Hypothalamus (tissue), 51 donors: ENCODE measurements at regions not wholly inside any gene's neighbourhood (a gene's known extent, or its start where the extent isn't known, plus 50 kb on each side); places are given as distances from the start of the nearest gene placed in this dataset.
"Not testable (repeated sequence)": the region's sequence is repeated elsewhere in the genome, so short reads cannot be mapped to it uniquely, and the experiment has no call there.

Experiments
- DNase-seq, 51 donors: peaks; one replicate each; lab custom pipeline; 2025; lab: John Stamatoyannopoulos, UW

- DNase-seq, result not testable (repeated sequence)
These were observed 93.4 kb upstream of the DPP6 start for GRCh38 chr7:153958789-153959188.

GRCh38 chr7:153964481-153965112 is 87.6 kb upstream of the DPP6 start:
- DNase-seq, result not testable (repeated sequence)

DNA sequence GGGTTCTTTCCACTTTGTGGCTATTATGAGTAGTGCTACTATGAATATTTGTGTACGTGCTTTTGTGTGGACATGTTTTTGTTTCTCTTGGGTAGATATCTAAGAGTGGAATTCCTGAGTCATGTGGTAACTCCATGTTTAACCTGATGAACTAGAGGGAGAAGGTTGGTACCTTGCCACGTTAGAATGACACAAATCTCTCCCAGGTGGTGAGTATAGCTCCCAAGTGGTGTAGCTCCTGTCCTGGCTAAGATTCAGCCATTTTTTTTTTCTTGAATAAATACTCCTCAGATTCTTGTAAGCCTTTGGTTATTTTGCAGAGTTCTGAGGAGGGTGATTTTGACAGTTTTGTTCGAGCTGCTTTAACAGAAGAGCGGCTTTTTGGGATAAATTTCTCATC is 83.2 kb upstream of the DPP6 start:
- DNase-seq, result not testable (repeated sequence)

GRCh38 chr7:153974603-153975002 is 77.6 kb upstream of the DPP6 start:
- DNase-seq, result peak in 3 of 51 donors; percentile 6 to 24 (median 12)

GRCh38 chr7:153976745-153977144 is 75.5 kb upstream of the DPP6 start:
- not testable (repeated sequence) for DNase-seq

GRCh38 chr7:153983186-153983585 is 69.0 kb upstream of the DPP6 start:
- DNase-seq, result not testable (repeated sequence)

DNA sequence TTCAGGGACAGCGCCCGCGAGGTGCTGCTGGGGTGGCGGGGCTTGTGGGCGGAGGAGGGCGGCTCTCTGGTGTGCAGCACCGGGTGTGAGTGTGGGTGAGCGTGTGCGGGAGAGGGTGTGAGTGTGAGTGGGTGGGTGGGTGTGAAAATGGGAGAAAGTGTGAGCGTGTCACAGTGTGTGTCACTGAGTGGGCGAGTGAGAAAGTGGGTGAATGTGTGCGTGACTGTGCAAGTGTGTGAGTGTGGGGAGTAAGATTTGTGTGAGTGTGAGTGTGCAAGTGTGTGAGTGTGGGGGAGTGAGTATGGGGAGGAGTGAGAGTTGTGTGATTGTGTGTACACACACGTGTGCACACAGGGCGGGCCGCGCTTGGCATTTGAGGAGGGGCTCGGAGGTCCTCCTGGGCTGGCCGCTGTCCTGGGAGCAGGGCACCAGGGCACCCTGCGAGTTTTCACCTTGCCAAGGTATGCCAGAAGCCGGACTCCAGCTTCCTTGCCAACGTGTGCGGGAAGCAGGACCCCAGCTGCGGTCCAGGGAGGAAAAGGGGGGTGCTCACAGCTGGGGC is 63.1 kb upstream of the DPP6 start:
- DNase-seq, result not testable (repeated sequence)

DNA sequence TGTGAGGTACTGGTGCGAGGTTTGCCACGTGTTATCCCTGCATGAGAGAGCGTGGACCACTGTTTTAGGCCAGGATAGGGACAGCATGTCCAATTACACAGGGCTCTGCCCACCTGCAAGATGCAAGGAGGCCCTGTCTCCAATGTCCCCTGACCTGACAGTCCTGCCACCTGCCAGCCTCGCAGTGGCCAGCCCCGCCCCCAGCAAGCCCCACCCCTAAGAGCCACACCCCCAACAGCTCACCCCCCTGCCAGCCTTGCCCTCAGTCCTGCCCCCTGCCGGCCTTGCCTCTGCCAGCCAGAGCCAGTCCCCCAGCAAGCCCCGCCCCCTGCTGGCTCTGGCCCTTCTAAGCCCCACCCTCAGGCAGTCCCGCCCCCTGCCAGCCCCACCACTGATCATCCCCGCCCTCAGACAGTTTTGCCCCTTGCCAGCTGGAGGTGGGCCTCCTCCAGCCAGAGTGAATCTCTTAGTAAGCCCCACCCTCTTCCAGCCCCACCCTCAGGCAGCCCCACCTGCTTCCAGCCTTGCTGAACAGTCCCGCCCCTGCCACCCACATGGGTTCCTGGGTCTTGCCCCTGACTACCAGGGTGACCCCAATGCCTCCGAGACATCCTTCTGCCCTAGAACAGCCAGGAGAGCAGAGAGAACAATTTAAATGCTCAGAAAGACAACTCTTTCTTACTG is 62.3 kb upstream of the DPP6 start:
- not testable (repeated sequence) for DNase-seq

DNA sequence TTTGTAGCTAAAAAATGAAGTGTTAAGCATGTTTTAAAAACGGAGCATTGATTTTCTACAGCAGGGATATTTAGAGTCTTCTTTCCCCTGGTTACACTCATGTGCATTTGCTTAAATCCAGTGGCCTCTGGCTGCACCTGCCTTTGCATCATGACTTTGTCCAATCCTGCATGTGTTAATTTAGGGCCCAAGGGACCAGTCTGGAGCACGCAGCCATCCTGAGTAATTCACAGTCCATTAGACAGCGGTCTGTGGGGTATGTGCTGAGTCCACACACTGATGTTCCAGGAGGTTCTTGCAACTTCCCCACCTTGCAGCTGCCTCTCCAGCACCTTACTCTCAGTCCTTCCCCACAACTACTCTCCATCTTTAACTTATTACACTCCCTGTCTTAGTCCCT is 60.7 kb upstream of the DPP6 start:
- DNase-seq, result not testable (repeated sequence)

- DNase-seq, result not testable (repeated sequence)
These were observed 58.8 kb upstream of the DPP6 start for GRCh38 chr7:153993402-153993801.

- not testable (repeated sequence) for DNase-seq
These were observed 53.3 kb upstream of the DPP6 start for GRCh38 chr7:153998896-153999295.
